AG09309 (cell line): ENCODE measurements at regions not wholly inside any gene's neighbourhood (a gene's known extent, or its start where the extent isn't known, plus 50 kb on each side); places are given as distances from the start of the nearest gene placed in this dataset.

Experiments
- DNase-seq: peaks from one replicate; pipeline ENCODE4 v3.0.0-alpha.2; 2010; ENCODE audit warnings: low read depth
- H3K4me3 ChIP-seq: 2 replicates; pipeline ENCODE4 v1.5.1; 2011; ENCODE audit warnings: mild to moderate bottlenecking, low read depth, low read length, moderate library complexity; ENCODE audit not compliant: control insufficient read depth
- TF ChIP-seq, protein P1 (sequence below): IDR thresholded peaks from 2 replicates; pipeline ENCODE4 v1.5.1; 2011; ENCODE audit warnings: mild to moderate bottlenecking, low read depth, low read length, inconsistent platforms; ENCODE audit not compliant: insufficient read depth, control insufficient read depth; ENCODE audit errors: missing control alignments

DNA sequence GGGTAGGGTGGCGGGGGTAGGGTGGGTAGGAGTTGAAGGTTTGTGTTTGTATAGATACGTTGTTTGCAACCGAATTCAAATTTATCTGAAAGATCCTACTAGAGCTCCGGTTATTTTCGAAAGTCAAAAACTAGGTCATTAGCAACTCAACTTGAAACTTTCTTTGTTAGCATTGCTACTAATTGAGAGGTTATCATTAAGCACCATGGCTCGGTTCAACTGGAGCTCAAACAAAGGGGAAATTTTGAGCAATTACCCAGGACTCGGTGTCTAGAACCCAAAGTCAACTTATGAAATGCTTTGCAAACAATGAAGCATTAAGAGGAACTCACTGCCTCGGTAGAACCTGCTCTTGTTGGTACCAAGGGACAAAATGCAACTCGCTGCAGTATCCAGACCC is 207.7 kb downstream of the BCAT1 start:
- no peak for DNase-seq
- no peak overlapping the region for H3K4me3 ChIP-seq
- TF ChIP-seq, protein P1, sequence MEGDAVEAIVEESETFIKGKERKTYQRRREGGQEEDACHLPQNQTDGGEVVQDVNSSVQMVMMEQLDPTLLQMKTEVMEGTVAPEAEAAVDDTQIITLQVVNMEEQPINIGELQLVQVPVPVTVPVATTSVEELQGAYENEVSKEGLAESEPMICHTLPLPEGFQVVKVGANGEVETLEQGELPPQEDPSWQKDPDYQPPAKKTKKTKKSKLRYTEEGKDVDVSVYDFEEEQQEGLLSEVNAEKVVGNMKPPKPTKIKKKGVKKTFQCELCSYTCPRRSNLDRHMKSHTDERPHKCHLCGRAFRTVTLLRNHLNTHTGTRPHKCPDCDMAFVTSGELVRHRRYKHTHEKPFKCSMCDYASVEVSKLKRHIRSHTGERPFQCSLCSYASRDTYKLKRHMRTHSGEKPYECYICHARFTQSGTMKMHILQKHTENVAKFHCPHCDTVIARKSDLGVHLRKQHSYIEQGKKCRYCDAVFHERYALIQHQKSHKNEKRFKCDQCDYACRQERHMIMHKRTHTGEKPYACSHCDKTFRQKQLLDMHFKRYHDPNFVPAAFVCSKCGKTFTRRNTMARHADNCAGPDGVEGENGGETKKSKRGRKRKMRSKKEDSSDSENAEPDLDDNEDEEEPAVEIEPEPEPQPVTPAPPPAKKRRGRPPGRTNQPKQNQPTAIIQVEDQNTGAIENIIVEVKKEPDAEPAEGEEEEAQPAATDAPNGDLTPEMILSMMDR: no peak

DNA sequence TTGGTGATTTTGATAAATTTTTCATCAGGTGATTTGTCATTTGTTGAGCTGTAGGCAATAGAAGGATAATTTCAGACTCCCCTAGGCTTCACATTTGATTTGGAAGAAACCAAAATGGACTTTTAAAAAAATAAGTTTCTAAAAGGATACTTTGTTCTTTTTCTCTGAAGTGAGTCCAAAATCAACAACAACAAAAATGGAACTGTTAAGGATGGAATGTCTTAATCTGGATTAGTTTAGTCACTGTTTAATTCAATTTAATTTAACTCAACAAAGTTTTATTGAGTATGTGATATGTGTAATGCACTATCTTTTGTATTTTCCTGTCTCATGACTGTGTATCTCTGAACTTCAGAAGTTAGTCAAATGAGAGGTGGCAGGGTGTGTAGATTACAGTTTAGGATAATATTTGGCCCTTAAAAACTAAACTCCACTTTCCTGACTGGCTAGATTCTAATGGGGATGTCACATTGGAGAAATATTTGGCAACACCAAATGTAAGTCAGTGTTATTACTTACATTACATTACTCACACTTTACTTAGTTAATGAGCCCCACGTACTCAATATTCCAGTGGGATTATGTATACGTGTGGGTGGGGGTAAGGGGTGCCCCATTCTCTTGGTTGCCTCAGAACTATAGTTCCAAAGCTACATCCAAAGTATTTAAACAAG is 209.7 kb downstream of the BCAT1 start:
- TF ChIP-seq, protein P1: no peak
- no peak overlapping the region for H3K4me3 ChIP-seq
- no peak for DNase-seq

DNA sequence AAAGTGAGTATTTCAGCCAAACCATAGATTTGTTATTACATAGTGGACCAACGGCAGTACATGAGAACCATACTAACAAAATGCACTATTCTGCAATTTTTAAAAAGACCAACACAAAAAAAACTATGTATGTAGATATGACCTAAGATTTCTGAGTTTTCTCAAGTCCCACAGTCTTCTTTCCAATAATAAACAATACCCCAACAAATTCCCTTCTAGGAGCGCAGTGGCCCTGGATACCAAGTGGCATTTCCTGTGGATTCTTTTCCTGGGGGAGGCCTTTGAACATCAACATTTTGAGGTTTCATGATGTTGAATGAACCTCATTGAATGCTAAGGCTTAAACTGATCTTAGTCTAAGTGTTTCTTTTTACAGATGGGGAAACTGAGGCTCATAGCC is 210.5 kb downstream of the BCAT1 start:
- no peak for DNase-seq
- no peak overlapping the region for H3K4me3 ChIP-seq
- TF ChIP-seq, protein P1: no peak

DNA sequence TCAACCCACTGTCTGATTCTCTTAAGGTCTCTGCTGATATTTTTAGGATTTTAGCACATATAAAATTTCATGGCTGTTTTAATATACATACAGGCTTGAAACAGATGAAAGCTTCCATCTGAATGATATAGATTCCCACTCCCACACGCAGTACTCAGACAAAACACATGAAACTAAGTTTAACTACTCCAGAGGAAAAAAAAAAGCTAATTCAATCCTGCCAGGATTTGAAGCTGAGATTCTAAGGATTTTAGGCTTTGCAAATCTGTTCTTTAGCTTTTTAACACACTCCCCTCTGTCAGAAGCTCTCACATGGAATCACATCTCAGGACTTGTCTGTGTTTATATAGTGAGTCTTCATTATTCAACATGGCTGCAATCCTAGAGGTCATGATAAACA is 217.3 kb downstream of the BCAT1 start:
- TF ChIP-seq, protein P1: no peak
- DNase-seq: no peak
- no peak overlapping the region for H3K4me3 ChIP-seq

DNA sequence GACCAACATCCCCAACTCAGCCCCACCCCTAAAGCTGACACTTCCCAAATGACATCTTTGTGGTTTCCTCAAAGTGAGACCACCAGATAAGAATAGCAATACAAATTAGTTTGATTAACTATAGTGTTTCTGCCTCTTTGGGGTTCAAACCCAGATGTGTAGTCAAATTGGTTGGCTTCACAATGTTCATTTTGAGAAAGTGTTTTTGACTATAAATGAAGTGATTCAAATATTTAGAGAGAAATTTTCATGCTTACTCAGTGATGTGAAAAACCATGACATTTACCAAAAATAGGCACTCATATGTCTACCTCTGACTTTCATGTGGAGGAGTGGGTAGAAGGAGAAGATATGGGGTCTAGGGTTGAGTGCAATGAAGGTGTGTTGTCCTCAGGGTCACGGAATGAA is 218.4 kb downstream of the BCAT1 start:
- TF ChIP-seq, protein P1: no peak
- no peak for DNase-seq
- H3K4me3 ChIP-seq: no peak overlapping the region

DNA sequence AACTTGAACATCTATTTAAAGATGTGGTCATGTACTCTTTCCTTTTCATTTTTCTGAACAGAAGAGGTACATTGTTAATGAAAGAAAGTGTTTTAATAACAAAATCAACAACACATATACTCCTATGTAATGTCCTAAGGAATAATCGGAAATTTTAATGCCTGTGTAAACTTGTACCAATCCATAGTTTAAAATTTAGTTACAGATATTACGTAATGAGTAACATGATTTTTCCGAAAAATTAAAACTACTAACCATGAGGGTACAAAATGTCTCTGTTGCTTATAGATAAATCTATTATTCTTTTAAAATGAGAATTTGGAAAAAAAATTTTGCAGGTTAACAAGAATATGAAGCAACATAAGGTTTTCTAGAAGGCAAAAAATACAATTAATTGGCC is 220.1 kb downstream of the BCAT1 start:
- TF ChIP-seq, protein P1: no peak
- no peak for DNase-seq
- H3K4me3 ChIP-seq: no peak overlapping the region

DNA sequence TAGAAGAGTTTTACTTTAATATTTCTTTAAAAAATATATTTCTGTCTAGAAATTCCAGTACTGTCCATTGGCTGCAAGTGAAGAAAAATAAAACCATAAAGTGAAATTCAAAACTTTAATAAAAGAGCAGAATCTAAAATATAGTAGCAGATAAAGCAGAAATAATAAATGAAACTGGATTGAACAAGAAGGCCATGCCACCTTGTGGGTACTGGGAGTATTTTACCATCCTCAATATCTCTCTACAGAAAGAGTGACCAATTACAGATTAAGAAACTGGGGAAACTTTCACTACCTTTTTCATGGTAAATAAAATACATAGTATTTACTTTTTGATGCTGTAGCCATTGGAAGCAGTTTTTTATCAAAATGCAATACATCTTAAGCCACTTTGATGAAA is 220.5 kb downstream of the BCAT1 start:
- peak; percentile 14 for DNase-seq
- H3K4me3 ChIP-seq: no peak overlapping the region
- TF ChIP-seq, protein P1: peak; percentile 59
